ENCODE measurements at regions not wholly inside any gene's neighbourhood (a gene's known extent, or its start where the extent isn't known, plus 50 kb on each side); places are given as distances from the start of the nearest gene placed in this dataset.

DNA sequence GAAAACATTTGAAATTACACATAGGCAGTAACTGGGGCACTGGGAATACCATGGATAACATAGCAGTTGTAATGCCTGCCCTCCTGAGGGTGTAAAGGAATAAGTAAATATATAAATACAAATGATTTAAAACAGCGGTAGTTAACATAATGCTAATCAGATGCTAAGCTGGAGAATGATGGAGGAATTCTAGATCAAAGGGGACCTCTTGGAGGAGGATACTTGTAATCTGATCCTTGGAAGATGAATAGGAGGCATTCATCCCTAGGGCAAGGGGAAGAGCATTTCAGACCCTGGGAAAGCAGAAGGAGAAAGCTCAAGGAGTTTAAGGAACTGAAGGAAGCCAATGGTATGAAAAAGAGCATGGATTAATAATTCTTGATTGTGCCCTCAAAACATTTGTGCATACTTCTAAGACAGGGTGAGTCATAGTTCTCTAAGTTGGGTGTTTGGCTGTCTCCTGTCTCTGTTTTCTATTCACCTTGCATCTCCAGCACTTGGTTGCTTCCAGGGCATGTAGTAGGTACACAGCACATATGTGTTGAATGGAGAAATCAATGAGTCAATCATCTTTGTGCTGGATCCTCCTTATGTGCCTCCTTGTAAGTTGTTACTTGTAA, 54.8 kb upstream of the PLPP4 start:
- Histone ChIP-seq H3K27ac (ENCODE audit: low read length) (no peak overlapping the region), H3K4me1 (ENCODE audit: low read length) (no peaks in the 10 kb centered on the region), H3K4me2 (ENCODE audit: low read depth, low read length) (no peak overlapping the region), H3F3A (ENCODE audit: insufficient read depth, low read length) (no peaks in the 10 kb centered on the region), H3K9ac (ENCODE audit: low read length) (no peak overlapping the region), H3K4me3 (ENCODE audit: low read length) (no peak overlapping the region), H3K9me3 (replicated peaks; ENCODE audit: insufficient read depth, low read length) (no peaks in the 10 kb centered on the region), H3K36me3 (replicated peaks; ENCODE audit: insufficient read depth, low read length) (no peaks in the 10 kb centered on the region), H4K20me1 (ENCODE audit: insufficient read depth, low read length) (no peaks in the 10 kb centered on the region), H3K79me2 (ENCODE audit: low read length) (no peaks in the 10 kb centered on the region), H3K9me2 (replicated peaks; ENCODE audit: insufficient read depth, low read length) (no peaks in the 10 kb centered on the region), H2AFZ (ENCODE audit: low read length) (no peak overlapping the region), H3K27me3 (replicated peaks; ENCODE audit: insufficient read depth, low read length) (no peaks in the 10 kb centered on the region)
- DNase-seq, result no peak
- TF ChIP-seq CTCF (IDR thresholded peaks at IDR 0.05; ENCODE audit: low read length) (no peak), EZH2 (optimal IDR thresholded peaks at IDR 0.05; ENCODE audit: low read depth, low read length) (no peak), EZH2phosphoT487 (IDR thresholded peaks at IDR 0.05; ENCODE audit: low read length) (no peak)

DNA sequence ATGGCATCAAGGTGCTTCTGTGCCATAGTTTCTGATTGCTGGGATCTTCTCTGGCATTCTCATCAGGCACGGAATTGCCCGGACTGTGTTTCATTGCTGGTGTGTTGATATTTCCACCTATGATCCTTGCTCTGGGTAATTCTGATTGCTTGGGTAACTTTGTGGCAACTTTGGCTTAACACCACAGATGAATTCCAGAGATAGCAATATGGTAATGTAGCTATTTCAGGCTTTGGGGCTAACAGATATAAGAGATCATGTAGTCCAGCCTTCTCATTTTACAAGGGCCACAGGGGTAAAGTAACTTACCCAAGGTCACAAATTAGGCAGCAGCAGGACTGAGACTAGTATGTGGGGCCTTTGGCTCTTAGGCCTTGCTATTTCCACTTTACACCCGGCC, 53.9 kb upstream of the PLPP4 start:
- H3K27me3 ChIP-seq (replicated peaks; ENCODE audit: insufficient read depth, low read length), result no peaks in the 10 kb centered on the region
- no peaks in the 10 kb centered on the region for H3K4me1 ChIP-seq (ENCODE audit: low read length)
- H3K9me3 ChIP-seq (replicated peaks; ENCODE audit: insufficient read depth, low read length), result no peaks in the 10 kb centered on the region
- no peak overlapping the region for H2AFZ ChIP-seq (ENCODE audit: low read length)
- no peak overlapping the region for H3K27ac ChIP-seq (ENCODE audit: low read length)
- H4K20me1 ChIP-seq (ENCODE audit: insufficient read depth, low read length), result no peaks in the 10 kb centered on the region
- no peaks in the 10 kb centered on the region for H3K79me2 ChIP-seq (ENCODE audit: low read length)
- H3K9me2 ChIP-seq (replicated peaks; ENCODE audit: insufficient read depth, low read length), result no peaks in the 10 kb centered on the region
- no peak overlapping the region for H3K4me3 ChIP-seq (ENCODE audit: low read length)
- H3K9ac ChIP-seq (ENCODE audit: low read length), result no peak overlapping the region
- H3K4me2 ChIP-seq (ENCODE audit: low read depth, low read length), result no peak overlapping the region
- no peak for TF ChIP-seq EZH2phosphoT487 (IDR thresholded peaks at IDR 0.05; ENCODE audit: low read length)
- TF ChIP-seq CTCF (IDR thresholded peaks at IDR 0.05; ENCODE audit: low read length), result no peak
- no peak for TF ChIP-seq EZH2 (optimal IDR thresholded peaks at IDR 0.05; ENCODE audit: low read depth, low read length)
- DNase-seq, result no peak
- H3K36me3 ChIP-seq (replicated peaks; ENCODE audit: insufficient read depth, low read length), result no peaks in the 10 kb centered on the region
- no peaks in the 10 kb centered on the region for H3F3A ChIP-seq (ENCODE audit: insufficient read depth, low read length)

GRCh38 chr10:120406376-120406775, 50.7 kb upstream of the PLPP4 start:
- Histone ChIP-seq H3K79me2 (ENCODE audit: low read length) (no peaks in the 10 kb centered on the region), H3K27ac (ENCODE audit: low read length) (no peak overlapping the region), H2AFZ (ENCODE audit: low read length) (no peak overlapping the region), H3K9ac (ENCODE audit: low read length) (no peak overlapping the region), H3K4me3 (ENCODE audit: low read length) (no peak overlapping the region), H3F3A (ENCODE audit: insufficient read depth, low read length) (no peaks in the 10 kb centered on the region), H3K4me1 (ENCODE audit: low read length) (no peaks in the 10 kb centered on the region), H3K36me3 (replicated peaks; ENCODE audit: insufficient read depth, low read length) (no peaks in the 10 kb centered on the region), H4K20me1 (ENCODE audit: insufficient read depth, low read length) (no peaks in the 10 kb centered on the region), H3K4me2 (ENCODE audit: low read depth, low read length) (no peak overlapping the region), H3K27me3 (replicated peaks; ENCODE audit: insufficient read depth, low read length) (no peaks in the 10 kb centered on the region), H3K9me3 (replicated peaks; ENCODE audit: insufficient read depth, low read length) (no peaks in the 10 kb centered on the region), H3K9me2 (replicated peaks; ENCODE audit: insufficient read depth, low read length) (no peaks in the 10 kb centered on the region)
- TF ChIP-seq CTCF (IDR thresholded peaks at IDR 0.05; ENCODE audit: low read length) (no peak), EZH2phosphoT487 (IDR thresholded peaks at IDR 0.05; ENCODE audit: low read length) (no peak), EZH2 (optimal IDR thresholded peaks at IDR 0.05; ENCODE audit: low read depth, low read length) (no peak)
- DNase-seq, result no peak
